ENCODE measurements at regions not wholly inside any gene's neighbourhood (a gene's known extent, or its start where the extent isn't known, plus 50 kb on each side); places are given as distances from the start of the nearest gene placed in this dataset.

DNA sequence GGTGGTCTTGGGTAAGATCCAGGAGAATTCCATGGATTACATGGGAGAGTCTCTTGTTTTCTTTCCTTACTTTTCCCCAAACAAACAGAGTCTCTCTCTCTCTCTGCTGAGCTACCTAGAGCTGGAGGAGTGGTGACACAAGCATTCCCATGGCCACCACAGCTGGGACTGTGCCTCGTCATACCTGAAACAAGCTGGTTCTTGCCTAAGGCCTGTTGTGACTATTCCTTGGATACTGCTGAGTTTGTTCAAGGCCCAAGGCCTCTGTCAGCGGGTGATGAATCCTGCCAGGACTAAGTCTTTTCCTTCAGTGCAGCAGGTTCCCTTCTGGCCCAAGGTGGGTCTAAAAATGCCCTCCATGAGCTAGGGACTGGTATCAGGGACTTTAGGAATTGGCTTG is 378.1 kb upstream of the ZNF385D start:
- Histone ChIP-seq H3K4me3 (ENCODE audit: low read length) (no peak overlapping the region), H3K9ac (ENCODE audit: low read length) (no peak overlapping the region), H3K4me1 (ENCODE audit: control insufficient read depth, insufficient read depth, low read length) (no peaks in the 10 kb centered on the region), H3K27ac (ENCODE audit: low read depth, low read length) (no peak overlapping the region), H3K36me3 (ENCODE audit: control insufficient read depth, insufficient read depth, low read length) (no peaks in the 10 kb centered on the region), H3K27me3 (ENCODE audit: control insufficient read depth, insufficient read depth, low read length) (no peaks in the 10 kb centered on the region)

DNA sequence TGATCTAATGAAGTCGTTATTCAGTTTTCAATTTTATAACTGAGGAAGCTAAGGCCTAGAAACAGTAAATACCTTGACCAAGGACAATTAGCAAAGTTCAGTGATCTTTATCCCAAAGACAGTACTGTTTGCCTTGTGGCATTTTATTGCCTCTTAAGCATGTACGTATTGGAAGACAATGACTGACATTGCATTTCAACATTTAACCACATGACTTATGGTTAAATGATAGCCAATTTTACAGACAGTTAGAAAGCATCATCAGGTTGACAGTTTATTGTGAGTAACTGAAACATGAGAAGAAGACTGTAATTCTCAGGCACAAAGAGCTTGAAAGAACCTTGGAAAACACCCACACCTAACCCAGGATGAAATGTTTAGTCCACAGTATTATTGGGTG is 390.8 kb upstream of the ZNF385D start:
- H3K9ac ChIP-seq (ENCODE audit: low read length) = no peak overlapping the region
- no peak overlapping the region for H3K27ac ChIP-seq (ENCODE audit: low read depth, low read length)
- no peak overlapping the region for H3K4me3 ChIP-seq (ENCODE audit: low read length)
- H3K27me3 ChIP-seq (ENCODE audit: control insufficient read depth, insufficient read depth, low read length) = no peaks in the 10 kb centered on the region
- no peaks in the 10 kb centered on the region for H3K36me3 ChIP-seq (ENCODE audit: control insufficient read depth, insufficient read depth, low read length)
- no peaks in the 10 kb centered on the region for H3K4me1 ChIP-seq (ENCODE audit: control insufficient read depth, insufficient read depth, low read length)

DNA sequence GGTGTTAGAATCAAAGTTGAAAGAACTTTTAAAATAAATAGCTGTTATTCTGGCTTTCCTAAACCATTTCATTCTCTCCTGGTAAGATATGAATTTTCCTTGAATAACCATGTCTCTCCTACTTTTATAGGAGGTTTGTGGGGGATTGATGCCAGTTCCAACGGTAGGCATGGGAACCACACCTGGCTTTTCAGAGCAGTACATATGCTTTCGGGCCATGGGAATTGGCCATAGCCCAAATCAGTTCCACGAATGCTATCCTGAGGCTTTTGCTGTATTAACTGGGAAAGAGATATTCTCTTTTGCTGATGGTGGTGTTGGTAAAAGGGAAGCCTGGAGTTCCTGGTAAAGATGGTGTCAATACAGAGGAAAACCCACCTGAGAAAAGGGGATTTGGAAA is 396.2 kb upstream of the ZNF385D start:
- H3K9ac ChIP-seq (ENCODE audit: low read length) = no peak overlapping the region
- no peaks in the 10 kb centered on the region for H3K36me3 ChIP-seq (ENCODE audit: control insufficient read depth, insufficient read depth, low read length)
- H3K4me3 ChIP-seq (ENCODE audit: low read length) = no peak overlapping the region
- H3K4me1 ChIP-seq (ENCODE audit: control insufficient read depth, insufficient read depth, low read length) = no peaks in the 10 kb centered on the region
- no peaks in the 10 kb centered on the region for H3K27me3 ChIP-seq (ENCODE audit: control insufficient read depth, insufficient read depth, low read length)
- H3K27ac ChIP-seq (ENCODE audit: low read depth, low read length) = no peak overlapping the region

DNA sequence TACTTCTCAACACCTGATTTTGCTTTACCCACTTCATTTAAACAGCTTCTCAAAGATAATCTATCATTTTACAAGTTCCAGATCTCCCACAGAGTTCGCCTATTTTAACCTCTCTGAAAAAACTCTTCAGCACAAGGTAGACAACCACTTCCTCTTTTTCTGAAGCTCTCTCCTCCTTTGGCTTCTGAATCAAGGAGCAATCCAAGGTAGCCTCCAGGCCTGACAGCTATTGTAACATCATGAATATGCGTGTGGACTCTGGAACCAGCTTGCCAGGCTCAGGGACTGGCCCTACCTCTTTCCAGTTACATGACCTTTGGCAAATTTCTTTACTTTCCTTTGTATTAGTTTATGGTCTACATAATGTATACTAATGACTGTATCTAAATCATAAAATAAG is 405.9 kb upstream of the ZNF385D start:
- Histone ChIP-seq H3K27ac (ENCODE audit: low read depth, low read length) (no peak overlapping the region), H3K36me3 (ENCODE audit: control insufficient read depth, insufficient read depth, low read length) (no peaks in the 10 kb centered on the region), H3K27me3 (ENCODE audit: control insufficient read depth, insufficient read depth, low read length) (no peaks in the 10 kb centered on the region), H3K9ac (ENCODE audit: low read length) (no peak overlapping the region), H3K4me1 (ENCODE audit: control insufficient read depth, insufficient read depth, low read length) (no peaks in the 10 kb centered on the region), H3K4me3 (ENCODE audit: low read length) (no peak overlapping the region)

DNA sequence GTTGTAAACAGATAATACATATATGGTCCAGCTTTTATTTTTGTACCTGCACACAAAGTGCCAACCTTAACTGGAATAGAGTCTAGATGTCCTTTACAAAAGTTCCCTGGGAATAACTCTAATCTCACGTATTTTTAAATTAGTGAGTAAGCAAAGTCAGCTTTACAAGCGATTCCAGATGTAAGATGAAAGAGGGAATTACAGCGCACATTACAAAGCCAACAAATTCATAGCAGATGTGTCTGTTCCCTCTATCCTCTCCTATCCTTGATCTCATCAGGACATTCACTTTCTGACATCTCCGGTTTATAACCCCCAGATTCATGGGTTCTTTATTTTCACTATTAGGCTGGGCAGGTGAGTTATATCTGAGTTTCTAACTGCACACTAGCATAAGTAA is 406.8 kb upstream of the ZNF385D start:
- no peak overlapping the region for H3K27ac ChIP-seq (ENCODE audit: low read depth, low read length)
- no peak overlapping the region for H3K9ac ChIP-seq (ENCODE audit: low read length)
- H3K27me3 ChIP-seq (ENCODE audit: control insufficient read depth, insufficient read depth, low read length) = no peaks in the 10 kb centered on the region
- H3K4me3 ChIP-seq (ENCODE audit: low read length) = no peak overlapping the region
- no peaks in the 10 kb centered on the region for H3K4me1 ChIP-seq (ENCODE audit: control insufficient read depth, insufficient read depth, low read length)
- H3K36me3 ChIP-seq (ENCODE audit: control insufficient read depth, insufficient read depth, low read length) = no peaks in the 10 kb centered on the region

DNA sequence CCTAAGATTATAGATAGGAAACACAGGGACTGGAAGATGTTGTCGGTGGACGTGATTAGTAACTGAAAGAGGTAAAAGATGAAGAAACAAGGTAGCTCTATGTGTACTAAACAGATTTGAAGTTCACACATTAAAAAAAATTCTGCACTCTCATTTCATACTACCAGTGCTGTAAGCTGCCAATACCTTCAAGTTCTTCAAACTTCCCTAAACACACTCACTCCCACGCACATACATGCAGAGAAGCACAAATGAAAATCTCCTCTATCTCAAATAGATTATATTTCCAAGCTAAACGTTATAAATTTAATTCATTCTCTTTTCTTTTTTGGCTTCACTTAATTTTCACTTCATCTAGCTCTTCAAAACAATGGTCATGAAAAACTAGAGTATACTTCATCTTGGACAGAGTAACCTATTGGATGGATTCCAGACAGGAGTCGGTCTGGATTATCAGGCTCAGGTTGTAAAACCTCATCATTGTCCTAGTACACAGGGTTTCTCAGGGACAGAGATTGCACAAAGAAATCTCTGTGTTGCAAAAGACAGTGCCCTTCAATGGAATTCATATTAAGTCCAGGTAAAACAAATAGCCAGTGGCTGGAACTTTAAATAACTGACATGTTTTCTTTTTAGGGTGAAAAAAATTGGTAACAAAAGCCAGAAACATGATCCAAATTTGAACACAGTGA is 408.1 kb upstream of the ZNF385D start:
- no peak overlapping the region for H3K9ac ChIP-seq (ENCODE audit: low read length)
- H3K27me3 ChIP-seq (ENCODE audit: control insufficient read depth, insufficient read depth, low read length) = no peaks in the 10 kb centered on the region
- no peak overlapping the region for H3K27ac ChIP-seq (ENCODE audit: low read depth, low read length)
- H3K4me3 ChIP-seq (ENCODE audit: low read length) = no peak overlapping the region
- no peaks in the 10 kb centered on the region for H3K4me1 ChIP-seq (ENCODE audit: control insufficient read depth, insufficient read depth, low read length)
- no peaks in the 10 kb centered on the region for H3K36me3 ChIP-seq (ENCODE audit: control insufficient read depth, insufficient read depth, low read length)

DNA sequence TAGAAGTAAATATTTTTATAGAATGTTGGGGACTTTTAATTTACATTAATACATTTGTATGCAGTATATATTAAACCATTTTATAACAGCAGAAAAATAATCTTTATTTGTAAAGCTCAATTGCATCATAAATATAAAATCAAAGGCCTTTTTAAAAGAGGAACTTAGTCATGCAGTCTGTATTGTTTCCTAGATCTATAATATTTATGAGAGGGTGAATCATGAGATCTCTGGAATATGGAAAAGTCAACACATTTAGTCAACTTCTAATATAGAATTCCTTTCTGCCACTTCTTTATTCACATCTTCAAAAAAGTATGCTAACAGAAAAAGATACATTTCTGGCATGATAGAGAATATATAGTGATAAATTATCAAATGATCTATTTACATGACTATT is 410.3 kb upstream of the ZNF385D start:
- Histone ChIP-seq H3K9ac (ENCODE audit: low read length) (no peak overlapping the region), H3K27ac (ENCODE audit: low read depth, low read length) (no peak overlapping the region), H3K4me1 (ENCODE audit: control insufficient read depth, insufficient read depth, low read length) (no peaks in the 10 kb centered on the region), H3K36me3 (ENCODE audit: control insufficient read depth, insufficient read depth, low read length) (no peaks in the 10 kb centered on the region), H3K27me3 (ENCODE audit: control insufficient read depth, insufficient read depth, low read length) (no peaks in the 10 kb centered on the region), H3K4me3 (ENCODE audit: low read length) (no peak overlapping the region)

DNA sequence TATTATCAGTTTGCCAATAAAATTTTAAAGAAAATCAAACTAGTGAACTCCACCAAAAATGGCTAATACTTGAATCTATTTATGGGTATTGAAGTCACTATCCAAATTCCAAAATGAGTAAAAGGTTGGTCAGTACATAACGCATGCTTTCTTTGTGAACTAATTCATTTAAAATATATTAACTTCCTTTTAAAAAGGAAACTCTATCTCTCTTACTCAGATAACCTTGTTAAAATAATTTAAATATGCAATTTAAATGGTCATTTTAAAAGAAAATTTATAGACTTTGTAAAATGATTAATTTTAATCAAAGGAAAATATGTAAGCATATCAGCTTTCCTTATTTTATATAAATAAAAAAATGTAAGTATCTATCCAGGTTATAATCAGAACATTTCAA is 419.4 kb upstream of the ZNF385D start:
- H3K27ac ChIP-seq (ENCODE audit: low read depth, low read length) = no peak overlapping the region
- no peak overlapping the region for H3K9ac ChIP-seq (ENCODE audit: low read length)
- H3K4me3 ChIP-seq (ENCODE audit: low read length) = no peak overlapping the region
- no peaks in the 10 kb centered on the region for H3K27me3 ChIP-seq (ENCODE audit: control insufficient read depth, insufficient read depth, low read length)
- H3K4me1 ChIP-seq (ENCODE audit: control insufficient read depth, insufficient read depth, low read length) = no peaks in the 10 kb centered on the region
- no peaks in the 10 kb centered on the region for H3K36me3 ChIP-seq (ENCODE audit: control insufficient read depth, insufficient read depth, low read length)

DNA sequence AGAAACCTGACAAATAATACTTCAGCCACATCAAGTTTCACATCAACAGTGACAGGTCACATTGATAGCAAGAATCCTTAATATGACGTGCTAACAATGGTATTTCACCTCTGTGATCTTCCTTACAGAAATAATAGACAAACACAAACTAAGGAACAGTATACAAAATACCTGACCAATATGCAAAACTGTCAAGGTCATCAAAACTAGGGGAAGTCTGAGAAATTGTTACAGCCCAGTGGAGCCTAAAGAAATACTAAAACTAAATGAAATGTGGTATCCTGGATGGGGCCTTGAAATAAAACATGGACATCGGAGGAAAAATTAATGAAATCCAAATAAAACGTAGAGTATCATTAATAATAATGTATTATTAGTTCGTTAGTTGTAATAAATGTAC is 422.0 kb upstream of the ZNF385D start:
- Histone ChIP-seq H3K27me3 (ENCODE audit: control insufficient read depth, insufficient read depth, low read length) (no peaks in the 10 kb centered on the region), H3K4me3 (ENCODE audit: low read length) (no peak overlapping the region), H3K36me3 (ENCODE audit: control insufficient read depth, insufficient read depth, low read length) (no peaks in the 10 kb centered on the region), H3K4me1 (ENCODE audit: control insufficient read depth, insufficient read depth, low read length) (no peaks in the 10 kb centered on the region), H3K9ac (ENCODE audit: low read length) (no peak overlapping the region), H3K27ac (ENCODE audit: low read depth, low read length) (no peak overlapping the region)

DNA sequence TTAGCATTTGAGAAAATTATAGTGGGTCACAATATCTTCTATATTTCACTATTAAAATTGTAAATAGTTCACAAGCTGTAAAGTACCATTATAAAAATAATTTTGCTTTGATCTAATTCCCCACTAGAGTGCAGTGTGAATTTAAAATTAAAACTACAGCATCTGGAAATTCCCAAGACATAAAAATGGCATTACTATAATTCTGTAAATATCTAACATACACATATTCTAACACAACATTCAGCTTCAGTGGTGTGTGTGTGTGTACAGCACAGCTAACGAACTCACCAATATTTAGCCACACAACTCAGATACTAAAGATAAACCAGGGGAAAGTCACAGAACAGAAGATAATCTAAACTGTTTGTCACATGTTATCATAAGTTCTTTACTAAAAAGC is 424.9 kb upstream of the ZNF385D start:
- no peak overlapping the region for H3K27ac ChIP-seq (ENCODE audit: low read depth, low read length)
- no peak overlapping the region for H3K4me3 ChIP-seq (ENCODE audit: low read length)
- H3K27me3 ChIP-seq (ENCODE audit: control insufficient read depth, insufficient read depth, low read length) = no peaks in the 10 kb centered on the region
- no peaks in the 10 kb centered on the region for H3K36me3 ChIP-seq (ENCODE audit: control insufficient read depth, insufficient read depth, low read length)
- H3K4me1 ChIP-seq (ENCODE audit: control insufficient read depth, insufficient read depth, low read length) = no peaks in the 10 kb centered on the region
- no peak overlapping the region for H3K9ac ChIP-seq (ENCODE audit: low read length)

DNA sequence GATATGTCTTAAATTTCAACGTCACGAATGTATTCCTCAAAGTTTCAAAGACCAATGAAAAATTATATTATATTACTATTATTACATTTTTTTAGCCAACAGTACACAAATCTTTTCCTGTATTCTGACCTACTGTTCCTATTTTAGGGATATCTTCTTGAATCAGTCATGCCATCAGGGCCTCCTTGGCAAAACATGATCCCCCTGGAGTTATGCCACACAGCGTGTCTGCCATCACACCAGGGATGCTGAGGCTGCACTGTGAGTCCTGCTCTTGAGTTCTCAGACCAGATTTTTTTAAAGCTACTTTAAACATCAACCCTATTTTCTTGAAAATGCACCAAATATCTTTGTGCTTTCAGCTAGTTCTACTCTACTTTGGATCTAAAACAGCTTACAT is 425.9 kb upstream of the ZNF385D start:
- Histone ChIP-seq H3K4me1 (ENCODE audit: control insufficient read depth, insufficient read depth, low read length) (no peaks in the 10 kb centered on the region), H3K27ac (ENCODE audit: low read depth, low read length) (no peak overlapping the region), H3K36me3 (ENCODE audit: control insufficient read depth, insufficient read depth, low read length) (no peaks in the 10 kb centered on the region), H3K27me3 (ENCODE audit: control insufficient read depth, insufficient read depth, low read length) (no peaks in the 10 kb centered on the region), H3K9ac (ENCODE audit: low read length) (no peak overlapping the region), H3K4me3 (ENCODE audit: low read length) (no peak overlapping the region)

DNA sequence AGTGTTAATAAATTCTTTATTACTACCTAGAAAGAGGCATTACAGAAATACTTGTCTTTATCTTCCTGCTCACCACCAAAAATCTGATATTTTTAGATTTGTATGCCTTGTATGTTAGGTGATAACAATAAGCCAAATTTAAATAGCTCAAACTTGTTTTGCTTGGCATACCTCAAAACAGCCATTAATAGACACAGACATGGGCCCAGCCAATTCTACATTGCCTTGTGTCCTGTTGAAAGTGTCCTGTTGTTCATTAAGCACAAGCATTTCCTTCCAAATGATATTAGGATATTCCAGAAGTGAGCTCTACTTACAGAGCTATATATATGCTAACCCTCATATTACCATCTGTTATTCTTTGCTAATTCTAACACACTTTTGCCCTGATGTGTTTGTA is 438.6 kb upstream of the ZNF385D start:
- no peaks in the 10 kb centered on the region for H3K36me3 ChIP-seq (ENCODE audit: control insufficient read depth, insufficient read depth, low read length)

DNA sequence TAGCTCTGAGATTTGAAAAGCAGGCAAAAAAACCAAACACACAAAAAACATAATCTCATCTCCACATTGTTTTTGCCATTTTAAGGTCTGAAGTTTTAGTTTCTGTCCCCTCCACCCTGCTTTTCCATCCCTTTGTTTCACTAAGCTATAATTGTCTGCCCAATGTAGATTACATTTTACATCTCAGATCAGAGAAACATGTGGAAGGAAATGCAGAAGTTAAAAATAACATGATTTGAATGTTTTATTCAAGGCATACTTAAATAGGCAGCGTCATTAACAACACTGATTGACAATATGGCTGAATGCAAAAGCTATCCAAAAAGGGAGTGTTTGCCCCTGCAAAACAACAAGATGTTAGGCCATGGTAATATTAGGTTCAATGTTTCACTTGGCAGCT is 448.1 kb upstream of the ZNF385D start:
- H3K27me3 ChIP-seq (ENCODE audit: control insufficient read depth, insufficient read depth, low read length) = no peaks in the 10 kb centered on the region
- no peaks in the 10 kb centered on the region for H3K4me1 ChIP-seq (ENCODE audit: control insufficient read depth, insufficient read depth, low read length)
- no peak overlapping the region for H3K4me3 ChIP-seq (ENCODE audit: low read length)
- no peak overlapping the region for H3K9ac ChIP-seq (ENCODE audit: low read length)
- H3K27ac ChIP-seq (ENCODE audit: low read depth, low read length) = no peak overlapping the region
- no peaks in the 10 kb centered on the region for H3K36me3 ChIP-seq (ENCODE audit: control insufficient read depth, insufficient read depth, low read length)

More for the DNA sequence above, 438.6 kb upstream of the ZNF385D start:
- no peak overlapping the region for H3K9ac ChIP-seq (ENCODE audit: low read length)
- no peak overlapping the region for H3K27ac ChIP-seq (ENCODE audit: low read depth, low read length)
- H3K4me1 ChIP-seq (ENCODE audit: control insufficient read depth, insufficient read depth, low read length) = no peaks in the 10 kb centered on the region
- no peaks in the 10 kb centered on the region for H3K27me3 ChIP-seq (ENCODE audit: control insufficient read depth, insufficient read depth, low read length)
- H3K4me3 ChIP-seq (ENCODE audit: low read length) = no peak overlapping the region
